NT2/D1 (cell line): ENCODE measurements at regions not wholly inside any gene's neighbourhood (a gene's known extent, or its start where the extent isn't known, plus 50 kb on each side); places are given as distances from the start of the nearest gene placed in this dataset.

Experiments used
- SUZ12 ChIP-seq: IDR thresholded peaks from 2 replicates; pipeline ENCODE4 v1.6.1; 2011; ENCODE audit not compliant: insufficient read length, insufficient read depth; ENCODE audit errors: extremely low read depth
- YY1 ChIP-seq: IDR thresholded peaks from 2 replicates; pipeline ENCODE4 v1.6.1; 2011; ENCODE audit not compliant: insufficient read length, insufficient read depth

DNA sequence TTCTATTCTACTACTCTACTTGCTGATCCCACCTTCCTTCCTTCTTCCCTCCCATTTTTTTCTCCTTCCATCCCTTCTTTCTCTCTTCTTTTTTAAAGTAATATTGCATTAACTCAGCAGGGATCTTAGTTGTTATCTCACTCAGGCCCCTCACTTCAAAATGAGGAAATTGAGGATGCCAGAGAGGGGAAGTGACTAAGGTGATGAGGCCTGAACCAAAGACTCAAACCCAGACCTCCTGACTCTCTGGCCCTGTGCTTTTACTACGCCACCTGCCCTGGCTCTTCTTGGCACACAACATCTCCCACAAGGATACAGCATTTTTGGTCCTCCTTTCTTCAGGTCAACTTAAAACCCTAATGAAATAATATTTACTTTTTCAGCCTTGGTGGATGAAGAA is 151.7 kb upstream of the ZNF648 start:
- TF ChIP-seq SUZ12 (no peak), YY1 (no peak)
